Amniotic stem cell (primary cell): ENCODE measurements at regions not wholly inside any gene's neighbourhood (a gene's known extent, or its start where the extent isn't known, plus 50 kb on each side); places are given as distances from the start of the nearest gene placed in this dataset.
"Not testable (repeated sequence)": the region's sequence is repeated elsewhere in the genome, so short reads cannot be mapped to it uniquely, and the experiment has no call there.

Experiments
- DNase-seq: peaks from one replicate; lab custom pipeline; 2025; lab: John Stamatoyannopoulos, UW

GRCh38 chr10:33899578-33900531 is 565.4 kb upstream of the NRP1 start:
- no peak for DNase-seq

- no peak for DNase-seq
Observed at GRCh38 chr10:33897291-33897752, 562.9 kb upstream of the NRP1 start.

GRCh38 chr10:33893506-33893905 is 559.0 kb upstream of the NRP1 start:
- no peak for DNase-seq

GRCh38 chr10:33889371-33889770 is 554.9 kb upstream of the NRP1 start:
- no peak for DNase-seq

GRCh38 chr10:33887188-33887587 is 552.7 kb upstream of the NRP1 start:
- DNase-seq: no peak

- no peak for DNase-seq
Observed at GRCh38 chr10:33886299-33886698, 551.8 kb upstream of the NRP1 start.

GRCh38 chr10:33884604-33885003 is 550.1 kb upstream of the NRP1 start:
- no peak for DNase-seq

GRCh38 chr10:33883881-33884280 is 549.4 kb upstream of the NRP1 start:
- no peak for DNase-seq

GRCh38 chr10:33882996-33883395 is 548.5 kb upstream of the NRP1 start:
- no peak for DNase-seq

GRCh38 chr10:33880291-33880690 is 545.8 kb upstream of the NRP1 start:
- no peak for DNase-seq

GRCh38 chr10:33878238-33878786 is 543.8 kb upstream of the NRP1 start:
- no peak for DNase-seq

- no peak for DNase-seq
Observed at GRCh38 chr10:33876584-33877400, 542.3 kb upstream of the NRP1 start.

GRCh38 chr10:33875924-33876583 is 541.6 kb upstream of the NRP1 start:
- DNase-seq: no peak

- DNase-seq: no peak
Observed at GRCh38 chr10:33871061-33871956, 536.8 kb upstream of the NRP1 start.

- no peak for DNase-seq
Observed at GRCh38 chr10:33869481-33869880, 535.0 kb upstream of the NRP1 start.

GRCh38 chr10:33869028-33869427 is 534.6 kb upstream of the NRP1 start:
- no peak for DNase-seq

- DNase-seq: not testable (repeated sequence)
Observed at GRCh38 chr10:33867199-33867789, 532.8 kb upstream of the NRP1 start.

GRCh38 chr10:33863352-33863751 is 528.9 kb upstream of the NRP1 start:
- DNase-seq: no peak

- no peak for DNase-seq
Observed at GRCh38 chr10:33862536-33863105, 528.2 kb upstream of the NRP1 start.

- no peak for DNase-seq
Observed at GRCh38 chr10:33861833-33862232, 527.4 kb upstream of the NRP1 start.
